Bronchial epithelial cell (primary cell): ENCODE measurements at regions not wholly inside any gene's neighbourhood (a gene's known extent, or its start where the extent isn't known, plus 50 kb on each side); places are given as distances from the start of the nearest gene placed in this dataset.

ENCODE experiments used
- DNase-seq: peaks from one replicate; pipeline ENCODE4 v3.0.0-alpha.2; 2010; ENCODE audit warnings: low read depth
- FAIRE-seq: peaks from 2 replicates; lab custom pipeline; 2011; peaks lifted over from hg19 to GRCh38; lab: Jason Lieb, UNC
- H3K27me3 ChIP-seq: 2 replicates; pipeline ENCODE4 v1.5.1; 2011; ENCODE audit warnings: low read length; ENCODE audit not compliant: control insufficient read depth, insufficient read depth
- H3K36me3 ChIP-seq: 2 replicates; pipeline ENCODE4 v1.5.1; 2011; ENCODE audit warnings: low read length; ENCODE audit not compliant: control insufficient read depth, insufficient read depth
- H3K4me3 ChIP-seq: 2 replicates; pipeline ENCODE4 v1.5.1; 2011; ENCODE audit warnings: mild to moderate bottlenecking, low read depth, low read length, control low read depth
- CTCF ChIP-seq: IDR thresholded peaks from 2 replicates; pipeline ENCODE4 v1.5.1; 2011; ENCODE audit warnings: mild to moderate bottlenecking, moderate library complexity, low read length, control low read depth, inconsistent platforms; ENCODE audit not compliant: insufficient read depth, severe bottlenecking

DNA sequence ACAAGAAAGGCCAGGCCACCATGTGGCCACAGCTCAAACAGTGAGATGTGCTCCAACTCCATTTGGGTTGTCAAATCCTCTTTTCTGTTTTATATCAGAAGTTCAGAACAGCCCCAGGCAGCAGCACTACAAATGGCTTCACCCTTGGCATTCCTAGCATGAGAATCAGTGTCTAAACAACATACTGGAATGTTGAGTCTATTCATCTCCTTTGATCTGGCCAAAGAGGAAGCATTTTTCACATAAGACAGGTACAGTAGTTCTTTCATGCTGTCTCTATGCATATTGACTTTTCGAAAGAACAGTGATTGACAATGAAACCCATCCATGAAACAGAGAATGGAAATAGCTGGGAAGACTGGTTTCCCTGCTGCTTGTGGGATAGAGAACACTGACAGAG, 289.5 kb downstream of the USP46 start:
- no peak overlapping the region for H3K4me3 ChIP-seq
- no peaks in the 10 kb centered on the region for H3K36me3 ChIP-seq
- no peak for FAIRE-seq
- TF ChIP-seq CTCF, result no peak
- peak; percentile 20 for DNase-seq
- H3K27me3 ChIP-seq, result no peaks in the 10 kb centered on the region

DNA sequence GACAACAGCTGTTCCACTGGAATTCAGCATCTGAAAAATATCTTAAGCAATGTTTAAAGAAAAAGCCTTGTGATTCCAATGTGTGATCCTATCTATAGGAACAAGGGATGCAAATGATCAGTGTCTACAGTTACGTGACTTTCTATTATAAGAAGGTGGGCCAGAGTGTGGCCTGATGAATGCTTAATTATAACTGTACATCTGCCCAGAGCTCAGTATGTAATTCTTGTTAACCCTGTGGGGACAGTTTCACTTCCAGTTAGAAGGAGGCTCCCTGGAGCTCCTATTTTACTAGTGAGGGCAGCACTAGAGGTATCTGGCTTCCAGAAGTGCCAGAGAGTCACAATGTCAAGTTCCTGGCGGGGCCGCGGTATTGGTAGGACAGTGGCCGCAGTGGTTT, 288.5 kb downstream of the USP46 start:
- FAIRE-seq, result no peak
- no peak for TF ChIP-seq CTCF

GRCh38 chr4:52371841-52372240, 287.3 kb downstream of the USP46 start:
- no peak for FAIRE-seq
- Histone ChIP-seq H3K4me3 (no peak overlapping the region), H3K36me3 (no peaks in the 10 kb centered on the region), H3K27me3 (no peaks in the 10 kb centered on the region)
- TF ChIP-seq CTCF, result no peak
- DNase-seq, result no peak

More for the DNA sequence above, 288.5 kb downstream of the USP46 start:
- Histone ChIP-seq H3K36me3 (no peaks in the 10 kb centered on the region), H3K4me3 (no peak overlapping the region), H3K27me3 (no peaks in the 10 kb centered on the region)
- DNase-seq, result no peak

DNA sequence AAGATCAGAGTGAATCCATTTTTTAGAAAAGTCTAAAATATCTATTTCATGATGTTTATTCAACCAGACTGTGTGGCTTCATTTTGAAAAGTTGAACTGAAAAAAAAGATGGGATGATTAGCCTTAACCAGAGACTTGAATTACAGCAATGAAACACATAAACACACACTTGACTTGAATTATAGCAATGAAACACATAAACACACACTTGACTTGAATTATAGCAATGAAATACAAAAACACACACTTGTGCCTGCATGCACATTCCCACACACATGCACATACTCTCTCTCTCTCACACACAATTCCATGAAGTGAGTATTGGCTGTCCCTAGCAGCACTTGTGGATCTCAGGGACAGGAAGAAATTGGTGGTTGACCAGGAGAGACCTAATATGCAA, 286.8 kb downstream of the USP46 start:
- no peak for FAIRE-seq
- DNase-seq, result no peak
- no peak for TF ChIP-seq CTCF
- Histone ChIP-seq H3K36me3 (no peaks in the 10 kb centered on the region), H3K4me3 (no peak overlapping the region), H3K27me3 (no peaks in the 10 kb centered on the region)

- Histone ChIP-seq H3K36me3 (no peaks in the 10 kb centered on the region), H3K27me3 (no peaks in the 10 kb centered on the region), H3K4me3 (no peak overlapping the region)
- DNase-seq (no peak), FAIRE-seq (no peak)
- no peak for TF ChIP-seq CTCF
Observed at GRCh38 chr4:52372747-52373146, 286.4 kb downstream of the USP46 start.

DNA sequence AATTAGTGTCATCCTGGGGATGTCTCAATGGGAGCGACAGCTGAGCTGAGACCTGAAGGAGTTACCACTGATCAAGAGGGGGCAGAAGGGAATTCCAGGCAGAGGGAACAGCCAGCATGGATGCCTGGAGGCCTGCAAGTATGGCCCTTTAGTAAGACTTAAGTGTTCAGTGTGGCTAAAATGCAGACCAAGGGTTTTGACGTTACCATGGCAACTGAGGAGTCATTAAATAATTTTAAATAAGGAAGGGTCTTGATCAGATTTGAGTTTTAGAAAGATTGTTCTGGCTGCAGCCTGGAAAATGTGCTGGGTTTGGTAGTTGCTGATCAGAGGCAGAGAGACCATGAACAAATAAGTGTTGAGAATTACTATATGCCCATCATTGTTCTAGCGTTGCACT, 285.5 kb downstream of the USP46 start:
- Histone ChIP-seq H3K27me3 (no peaks in the 10 kb centered on the region), H3K36me3 (no peaks in the 10 kb centered on the region), H3K4me3 (no peak overlapping the region)
- TF ChIP-seq CTCF, result no peak
- no peak for FAIRE-seq
- DNase-seq, result no peak
